Karpas-422 (cell line): ENCODE measurements at regions not wholly inside any gene's neighbourhood (a gene's known extent, or its start where the extent isn't known, plus 50 kb on each side); places are given as distances from the start of the nearest gene placed in this dataset.

Experiments
- DNase-seq: peaks from one replicate; pipeline ENCODE4 v3.0.0-alpha.2; 2015
- H2AFZ ChIP-seq: fragments of 200-600 bp; sonication (generic); 2 replicates; pipeline ENCODE4 v1.6.1; 2014; ENCODE audit warnings: antibody characterized with exemption, low read length, mixed read lengths
- H3K27ac ChIP-seq: fragments of 200-600 bp; sonication (generic); 2 replicates; pipeline ENCODE4 v1.5.1; 2014; ENCODE audit warnings: mild to moderate bottlenecking, low read length, moderate library complexity
- H3K27me3 ChIP-seq: fragments of 200-600 bp; sonication (generic); 2 replicates; pipeline ENCODE4 v1.6.1; 2014; ENCODE audit warnings: low read length, mixed read lengths
- H3K36me3 ChIP-seq: fragments of 200-600 bp; sonication (generic); 2 replicates; pipeline ENCODE4 v1.6.1; 2014; ENCODE audit warnings: low read length, mixed read lengths; ENCODE audit not compliant: insufficient read depth
- H3K4me1 ChIP-seq: fragments of 200-600 bp; sonication (generic); 2 replicates; pipeline ENCODE4 v1.6.1; 2014; ENCODE audit warnings: mild to moderate bottlenecking, low read length, mixed read lengths
- H3K4me2 ChIP-seq: fragments of 200-600 bp; sonication (generic); 2 replicates; pipeline ENCODE4 v1.6.1; 2014; ENCODE audit warnings: low read length, low read depth, mild to moderate bottlenecking; ENCODE audit not compliant: poor library complexity, severe bottlenecking
- H3K4me3 ChIP-seq: fragments of 200-600 bp; sonication (generic); 2 replicates; pipeline ENCODE4 v1.5.1; 2014; ENCODE audit warnings: mild to moderate bottlenecking, antibody characterized with exemption, low read length, mixed read lengths
- H3K79me2 ChIP-seq: fragments of 200-600 bp; sonication (generic); 2 replicates; pipeline ENCODE4 v1.6.1; 2014; ENCODE audit warnings: mild to moderate bottlenecking, low read length, mixed read lengths
- H3K9ac ChIP-seq: fragments of 200-600 bp; sonication (generic); 2 replicates; pipeline ENCODE4 v1.6.0; 2014; ENCODE audit warnings: low read length
- H3K9me2 ChIP-seq: fragments of 200-600 bp; sonication (generic), shearing (Covaris generic); replicated peaks from 2 replicates; pipeline ENCODE4 v1.6.0; 2014; ENCODE audit warnings: mild to moderate bottlenecking, low read length, moderate library complexity; ENCODE audit not compliant: insufficient read depth
- H3K9me3 ChIP-seq: fragments of 300-700, 200-600 bp; sonication (generic); 2 replicates; pipeline ENCODE4 v1.6.1; 2014; ENCODE audit warnings: low read length, mixed read lengths
- H4K20me1 ChIP-seq: fragments of 200-600 bp; sonication (generic); 2 replicates; pipeline ENCODE4 v1.6.1; 2014; ENCODE audit warnings: mild to moderate bottlenecking, antibody characterized with exemption, low read length, low read depth; ENCODE audit not compliant: insufficient read depth

DNA sequence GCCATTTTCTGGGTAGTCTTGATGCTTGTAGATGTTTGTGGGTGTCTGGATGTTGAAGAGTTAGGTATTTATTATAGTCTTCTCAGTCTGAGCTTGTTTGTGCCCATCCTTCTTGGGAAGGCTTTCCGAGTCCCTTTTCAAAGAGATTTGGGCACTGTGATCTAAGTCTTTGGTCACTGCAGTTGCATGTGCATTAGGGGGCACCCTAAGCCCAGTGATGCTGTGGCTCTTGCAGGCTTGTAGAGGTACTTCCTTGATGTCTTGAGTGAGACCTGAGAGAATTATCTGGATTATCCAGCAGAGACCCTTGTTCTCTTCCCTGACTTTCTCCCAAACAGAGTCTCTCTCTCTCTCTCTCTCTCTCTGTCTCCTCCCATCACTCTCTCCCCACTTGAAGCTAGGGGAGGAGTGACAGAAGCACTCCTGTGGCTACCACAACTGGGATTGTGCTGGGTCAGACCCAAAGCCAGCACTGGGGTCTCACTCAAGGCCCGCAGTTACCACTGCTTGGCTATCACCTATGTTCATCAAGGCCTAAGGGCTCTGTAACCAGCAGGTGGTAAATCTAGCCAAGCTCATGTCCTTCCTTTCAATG is 68.5 kb downstream of the TMCO5A start:
- no peak overlapping the region for H3K9ac ChIP-seq
- H3K9me2 ChIP-seq: no peaks in the 10 kb centered on the region
- no peak overlapping the region for H3K4me2 ChIP-seq
- no peaks in the 10 kb centered on the region for H3K36me3 ChIP-seq
- peaks cover 5% of the 10 kb centered on the region; the same call in 1 of the 2 replicates for H3K9me3 ChIP-seq
- H3K79me2 ChIP-seq: no peaks in the 10 kb centered on the region
- H4K20me1 ChIP-seq: no peaks in the 10 kb centered on the region
- H3K4me1 ChIP-seq: peaks cover 10% of the 10 kb centered on the region
- DNase-seq: peak; percentile 88
- H3K27me3 ChIP-seq: no peaks in the 10 kb centered on the region
- H3K27ac ChIP-seq: no peak overlapping the region
- no peak overlapping the region for H3K4me3 ChIP-seq
- no peak overlapping the region for H2AFZ ChIP-seq

DNA sequence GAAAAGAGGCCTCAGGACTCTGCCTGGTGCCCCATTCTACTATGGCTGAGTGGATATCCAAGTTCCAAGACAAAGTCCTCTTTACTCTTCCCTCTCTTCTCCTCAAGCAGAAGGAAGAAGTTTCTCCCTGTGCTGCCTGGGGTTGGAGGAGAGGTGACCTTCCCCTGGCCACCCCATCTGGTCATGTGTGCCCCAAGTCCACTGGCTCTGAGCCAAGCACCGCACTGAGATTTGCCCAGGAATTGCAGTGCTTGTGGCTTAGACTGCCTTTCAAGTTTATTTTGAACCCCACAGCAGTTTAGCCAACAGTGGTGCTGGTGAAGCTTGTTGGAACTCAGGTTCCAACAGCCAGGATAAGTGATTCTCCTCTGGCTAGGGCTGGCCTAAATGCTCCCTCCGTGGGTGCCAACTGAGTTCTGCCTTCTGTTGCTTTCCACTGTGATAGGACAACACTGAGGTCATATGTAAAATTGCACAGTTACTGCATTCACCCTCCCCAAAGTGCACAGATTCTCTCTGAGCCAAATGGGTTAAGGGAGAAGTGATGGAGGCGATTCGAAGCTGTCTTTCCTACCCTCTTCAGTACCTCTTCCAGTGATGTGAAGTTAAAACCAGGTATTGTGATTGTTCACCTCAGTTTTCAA is 69.9 kb downstream of the TMCO5A start:
- Histone ChIP-seq H3K27me3 (no peaks in the 10 kb centered on the region), H3K27ac (no peak overlapping the region), H2AFZ (no peak overlapping the region), H3K4me2 (no peak overlapping the region), H3K79me2 (no peaks in the 10 kb centered on the region), H3K9me2 (no peaks in the 10 kb centered on the region), H3K9me3 (peaks cover 5% of the 10 kb centered on the region; the same call in 1 of the 2 replicates), H3K36me3 (no peaks in the 10 kb centered on the region), H3K4me3 (no peak overlapping the region), H4K20me1 (no peaks in the 10 kb centered on the region), H3K4me1 (peaks cover 10% of the 10 kb centered on the region), H3K9ac (no peak overlapping the region)
- no peak for DNase-seq

DNA sequence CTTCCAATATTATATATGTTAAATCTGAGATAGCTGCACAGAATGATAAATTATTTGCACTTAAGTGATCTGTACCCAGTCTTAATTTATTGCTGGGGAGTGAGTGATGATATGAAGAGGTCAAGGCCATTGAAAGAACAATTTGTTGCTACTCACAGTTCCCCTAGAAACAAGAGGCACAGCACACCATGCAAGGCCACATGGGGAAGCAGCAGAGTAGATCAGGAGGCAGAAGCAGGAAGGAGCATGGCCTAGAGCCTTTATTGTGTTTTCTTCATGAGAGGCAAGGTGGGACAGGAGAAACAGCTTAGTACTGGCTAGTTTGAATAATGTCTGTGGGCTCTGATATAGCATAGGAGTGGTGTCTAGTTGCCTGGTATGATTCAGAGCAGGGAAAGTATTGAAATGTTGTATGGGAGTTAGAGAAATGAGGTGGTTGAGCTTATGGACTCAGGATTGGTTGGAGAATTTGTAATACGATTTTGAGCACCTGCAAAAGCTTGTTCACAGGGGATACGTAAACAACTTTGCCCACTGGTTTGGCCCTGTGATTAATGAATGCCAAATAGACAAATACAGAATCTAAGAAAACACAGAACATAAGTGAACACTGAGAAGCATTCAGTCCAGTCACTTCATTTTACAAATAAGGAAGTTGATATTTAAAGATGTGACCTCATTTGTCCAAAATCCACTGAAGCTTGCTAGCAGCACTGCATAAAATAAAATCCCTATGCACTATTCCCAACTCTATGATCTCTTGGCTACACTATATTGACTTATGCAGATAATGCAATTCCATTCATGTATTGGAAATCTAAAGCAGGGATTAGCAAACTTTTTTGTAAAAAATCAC is 71.7 kb downstream of the TMCO5A start:
- Histone ChIP-seq H3K36me3 (no peaks in the 10 kb centered on the region), H2AFZ (peak overlapping the region; percentile 73), H3K27me3 (no peaks in the 10 kb centered on the region), H3K9me2 (no peaks in the 10 kb centered on the region), H3K4me1 (peaks cover 10% of the 10 kb centered on the region), H3K4me2 (peak overlapping the region; percentile 28), H3K9ac (no peak overlapping the region), H3K4me3 (no peak overlapping the region), H3K27ac (no peak overlapping the region), H3K79me2 (no peaks in the 10 kb centered on the region), H3K9me3 (peaks cover 5% of the 10 kb centered on the region; the same call in 1 of the 2 replicates), H4K20me1 (no peaks in the 10 kb centered on the region)
- DNase-seq: peak; percentile 51

- no peak for DNase-seq
- Histone ChIP-seq H3K79me2 (no peaks in the 10 kb centered on the region), H3K27ac (no peak overlapping the region), H3K9me2 (no peaks in the 10 kb centered on the region), H2AFZ (no peak overlapping the region), H3K4me1 (peaks cover 10% of the 10 kb centered on the region), H3K27me3 (no peaks in the 10 kb centered on the region), H3K36me3 (no peaks in the 10 kb centered on the region), H3K9me3 (no peaks in the 10 kb centered on the region), H3K4me2 (no peak overlapping the region), H3K9ac (no peak overlapping the region), H4K20me1 (no peaks in the 10 kb centered on the region), H3K4me3 (no peak overlapping the region)
Measured at GRCh38 chr15:38010395-38010794, 76.0 kb downstream of the TMCO5A start.

DNA sequence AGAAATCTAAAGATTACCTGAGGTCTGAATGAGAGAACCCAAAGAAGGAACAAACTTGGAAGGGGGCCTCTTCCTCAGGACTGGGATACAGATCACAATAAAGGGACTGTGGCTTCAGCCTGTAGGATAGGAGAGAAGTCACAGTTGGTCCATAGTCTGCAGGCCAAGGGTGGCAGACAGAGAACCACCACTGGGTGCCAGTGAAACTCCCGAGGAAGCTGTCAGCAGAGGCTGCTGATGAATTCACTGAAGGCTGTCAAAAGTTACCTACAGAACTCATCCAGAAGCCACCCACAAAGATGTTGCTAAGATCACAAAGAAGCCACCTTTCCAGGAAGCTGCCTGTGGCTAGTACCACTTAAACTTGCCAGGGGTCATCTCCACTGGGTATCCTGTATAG is 78.5 kb downstream of the TMCO5A start:
- H3K79me2 ChIP-seq: no peaks in the 10 kb centered on the region
- no peaks in the 10 kb centered on the region for H3K27me3 ChIP-seq
- no peaks in the 10 kb centered on the region for H3K36me3 ChIP-seq
- H3K27ac ChIP-seq: no peak overlapping the region
- 0 out of 2 replicates have a peak overlapping the region, but pooled peaks have one; percentile 20 for H2AFZ ChIP-seq
- no peaks in the 10 kb centered on the region for H3K9me3 ChIP-seq
- no peak overlapping the region for H3K4me3 ChIP-seq
- H3K9me2 ChIP-seq: no peaks in the 10 kb centered on the region
- H3K4me2 ChIP-seq: no peak overlapping the region
- peaks cover 5% of the 10 kb centered on the region for H3K4me1 ChIP-seq
- no peak for DNase-seq
- H4K20me1 ChIP-seq: no peaks in the 10 kb centered on the region
- H3K9ac ChIP-seq: no peak overlapping the region

- H3K27me3 ChIP-seq: no peaks in the 10 kb centered on the region
- peaks cover 23% of the 10 kb centered on the region for H3K4me1 ChIP-seq
- H2AFZ ChIP-seq: no peak overlapping the region
- peak; percentile 59 for DNase-seq
- H3K27ac ChIP-seq: no peak overlapping the region
- H4K20me1 ChIP-seq: no peaks in the 10 kb centered on the region
- no peak overlapping the region for H3K9ac ChIP-seq
- no peak overlapping the region for H3K4me2 ChIP-seq
- H3K9me3 ChIP-seq: no peaks in the 10 kb centered on the region
- no peaks in the 10 kb centered on the region for H3K36me3 ChIP-seq
- H3K4me3 ChIP-seq: no peak overlapping the region
- no peaks in the 10 kb centered on the region for H3K79me2 ChIP-seq
- no peaks in the 10 kb centered on the region for H3K9me2 ChIP-seq
Measured at GRCh38 chr15:38017721-38018120, 83.3 kb downstream of the TMCO5A start.

DNA sequence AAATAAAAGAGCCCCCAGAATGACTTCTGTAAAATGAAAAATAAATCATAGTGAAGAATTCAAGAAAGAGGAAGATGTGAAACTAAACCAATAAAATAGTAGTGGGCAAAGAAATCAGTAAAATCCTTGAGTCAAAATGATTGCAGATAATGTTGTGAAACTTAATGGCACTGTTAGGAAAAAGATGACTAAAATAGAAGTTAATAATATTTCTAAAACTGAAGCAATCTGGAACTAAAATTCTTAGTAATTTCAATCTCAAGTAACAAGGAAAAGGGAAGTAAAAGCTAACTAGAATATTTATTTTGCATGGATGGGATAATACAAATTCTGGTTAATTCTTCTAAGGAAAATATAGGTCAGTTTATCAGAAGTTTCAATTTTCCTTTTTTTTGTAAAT is 84.6 kb downstream of the TMCO5A start:
- no peaks in the 10 kb centered on the region for H4K20me1 ChIP-seq
- H3K9ac ChIP-seq: no peak overlapping the region
- peak overlapping the region; percentile 3 for H3K4me2 ChIP-seq
- H3K27me3 ChIP-seq: no peaks in the 10 kb centered on the region
- no peak overlapping the region for H3K4me3 ChIP-seq
- no peak overlapping the region for H3K27ac ChIP-seq
- no peaks in the 10 kb centered on the region for H3K36me3 ChIP-seq
- DNase-seq: no peak
- no peaks in the 10 kb centered on the region for H3K9me2 ChIP-seq
- H3K9me3 ChIP-seq: no peaks in the 10 kb centered on the region
- no peak overlapping the region for H2AFZ ChIP-seq
- peaks cover 23% of the 10 kb centered on the region for H3K4me1 ChIP-seq
- no peaks in the 10 kb centered on the region for H3K79me2 ChIP-seq

- H3K4me3 ChIP-seq: no peak overlapping the region
- no peak overlapping the region for H3K4me2 ChIP-seq
- H3K79me2 ChIP-seq: no peaks in the 10 kb centered on the region
- H3K4me1 ChIP-seq: peaks cover 23% of the 10 kb centered on the region
- H3K27me3 ChIP-seq: no peaks in the 10 kb centered on the region
- H3K9me2 ChIP-seq: no peaks in the 10 kb centered on the region
- no peak overlapping the region for H3K27ac ChIP-seq
- H3K9me3 ChIP-seq: no peaks in the 10 kb centered on the region
- no peaks in the 10 kb centered on the region for H4K20me1 ChIP-seq
- DNase-seq: peak; percentile 49
- H2AFZ ChIP-seq: no peak overlapping the region
- no peak overlapping the region for H3K9ac ChIP-seq
- no peaks in the 10 kb centered on the region for H3K36me3 ChIP-seq
Measured at GRCh38 chr15:38021259-38021658, 86.8 kb downstream of the TMCO5A start.
